Islet precursor cell (in vitro differentiated cells): ENCODE measurements at regions not wholly inside any gene's neighbourhood (a gene's known extent, or its start where the extent isn't known, plus 50 kb on each side); places are given as distances from the start of the nearest gene placed in this dataset.

ENCODE experiments used
- DNase-seq: peaks from one replicate; pipeline ENCODE4 v3.0.0-alpha.2; 2018

DNA sequence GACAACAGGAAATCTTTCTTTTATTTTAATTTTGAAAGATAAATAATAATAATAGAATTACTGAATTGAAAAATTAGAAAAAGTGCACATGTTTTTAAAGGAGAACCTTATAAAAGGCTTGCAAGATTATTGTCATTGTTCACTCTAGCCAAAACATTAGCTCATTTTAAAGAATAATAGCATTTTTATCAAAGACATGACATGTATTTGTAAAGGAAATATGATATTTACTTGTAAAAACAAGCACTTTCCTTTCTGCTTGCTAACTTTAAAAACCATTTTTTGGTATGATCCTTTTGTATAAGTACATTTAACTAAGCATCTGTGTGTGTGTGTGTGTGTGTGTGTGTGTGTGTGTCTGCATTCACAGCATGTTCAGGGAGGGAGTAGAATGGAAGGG, 156.3 kb upstream of the C1orf87 start:
- DNase-seq = no peak

DNA sequence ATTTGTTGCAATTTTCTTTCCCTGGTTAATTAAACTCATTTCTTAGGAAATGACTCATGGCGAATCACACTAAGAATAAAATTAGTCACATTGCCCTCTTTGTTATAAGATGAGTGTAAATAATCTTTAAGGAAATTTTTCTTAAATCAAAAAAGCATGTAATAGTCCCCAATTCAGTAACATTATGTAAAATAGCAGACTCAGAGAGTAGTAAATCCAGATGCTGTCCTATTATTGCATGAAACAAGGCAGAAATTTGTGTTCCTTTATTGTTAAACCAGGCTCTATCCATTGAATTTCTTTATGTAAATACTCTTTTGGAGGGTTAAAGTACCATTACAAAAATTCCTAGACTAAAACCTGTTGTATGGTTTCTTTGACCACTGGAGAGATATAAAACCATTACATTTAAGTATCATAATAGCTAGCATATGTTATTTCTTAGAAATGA, 154.5 kb upstream of the C1orf87 start:
- DNase-seq = no peak

DNA sequence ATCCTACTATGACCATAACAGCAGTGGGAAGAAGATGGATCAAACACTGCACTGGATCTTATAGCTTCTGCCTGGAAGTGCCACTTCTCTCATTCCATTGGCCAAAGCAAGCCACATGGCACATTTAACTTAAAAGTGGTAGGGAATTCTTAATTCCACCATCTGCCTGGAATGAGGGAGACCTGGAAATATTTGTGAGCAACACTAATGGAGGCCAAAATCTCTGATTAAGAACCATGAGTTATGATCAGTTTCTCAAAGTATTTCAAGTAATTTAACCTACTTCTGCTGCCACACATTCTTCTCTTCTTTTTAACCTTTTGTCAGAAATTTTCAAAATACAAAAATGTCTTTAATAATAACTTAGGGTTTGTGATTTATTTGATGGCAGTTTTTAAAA, 154.0 kb upstream of the C1orf87 start:
- no peak for DNase-seq

DNA sequence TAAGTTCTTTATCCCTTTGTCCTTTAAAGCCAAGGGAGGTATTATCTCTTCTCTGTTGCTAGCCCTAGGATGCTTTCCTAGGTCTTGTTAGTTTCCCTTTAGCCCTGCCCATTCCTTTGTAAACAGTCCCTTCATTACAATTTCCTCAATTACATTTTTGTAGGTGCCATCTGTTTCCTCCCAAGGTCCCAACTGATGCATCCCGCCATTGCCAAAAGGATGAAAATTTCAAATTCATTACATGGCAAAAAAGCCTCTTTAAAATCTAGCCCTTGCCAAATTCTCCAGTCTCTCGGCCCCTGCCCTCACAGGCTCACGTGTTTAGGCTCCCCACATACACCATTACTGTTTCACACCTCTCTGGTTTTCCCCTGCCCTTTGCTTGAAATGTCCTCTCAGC, 151.9 kb upstream of the C1orf87 start:
- no peak for DNase-seq

DNA sequence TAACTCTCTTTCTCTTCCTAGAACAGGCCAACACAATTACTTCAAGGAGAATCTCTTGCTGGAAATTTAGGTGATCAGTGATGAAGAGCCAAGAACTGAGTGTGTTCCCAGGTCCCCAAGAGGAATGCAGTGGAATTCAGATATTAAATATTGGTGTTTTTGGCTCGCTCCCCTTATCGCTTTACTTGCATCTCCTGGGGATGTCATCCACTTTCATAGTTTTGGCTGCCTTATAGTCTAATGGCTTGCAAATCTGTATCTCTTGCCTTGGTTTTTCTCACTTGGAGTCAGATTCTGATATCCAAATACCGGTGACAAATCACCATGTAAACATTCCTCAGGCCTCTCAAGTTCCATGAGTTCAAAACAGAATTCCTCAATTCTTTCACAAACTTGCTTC, 151.0 kb upstream of the C1orf87 start:
- DNase-seq = no peak

DNA sequence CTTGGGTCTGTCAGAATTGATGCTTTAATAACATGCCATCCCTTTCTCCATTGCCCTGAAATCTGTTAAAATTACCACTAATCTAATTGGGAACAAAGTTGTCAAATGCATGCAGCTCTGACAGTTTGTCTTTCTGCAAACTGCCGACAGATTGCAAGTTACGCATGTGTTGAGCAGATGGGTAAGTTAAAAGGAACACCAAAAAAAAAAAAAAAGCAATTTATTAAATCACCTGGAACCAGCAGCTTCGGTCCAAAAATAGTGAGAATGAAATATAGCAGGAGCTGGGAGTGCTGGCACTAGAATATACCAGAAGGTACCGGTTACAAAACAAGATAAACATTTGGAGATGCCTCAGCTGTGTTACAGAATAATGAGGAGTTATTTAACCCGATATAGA, 149.6 kb upstream of the C1orf87 start:
- DNase-seq = no peak

DNA sequence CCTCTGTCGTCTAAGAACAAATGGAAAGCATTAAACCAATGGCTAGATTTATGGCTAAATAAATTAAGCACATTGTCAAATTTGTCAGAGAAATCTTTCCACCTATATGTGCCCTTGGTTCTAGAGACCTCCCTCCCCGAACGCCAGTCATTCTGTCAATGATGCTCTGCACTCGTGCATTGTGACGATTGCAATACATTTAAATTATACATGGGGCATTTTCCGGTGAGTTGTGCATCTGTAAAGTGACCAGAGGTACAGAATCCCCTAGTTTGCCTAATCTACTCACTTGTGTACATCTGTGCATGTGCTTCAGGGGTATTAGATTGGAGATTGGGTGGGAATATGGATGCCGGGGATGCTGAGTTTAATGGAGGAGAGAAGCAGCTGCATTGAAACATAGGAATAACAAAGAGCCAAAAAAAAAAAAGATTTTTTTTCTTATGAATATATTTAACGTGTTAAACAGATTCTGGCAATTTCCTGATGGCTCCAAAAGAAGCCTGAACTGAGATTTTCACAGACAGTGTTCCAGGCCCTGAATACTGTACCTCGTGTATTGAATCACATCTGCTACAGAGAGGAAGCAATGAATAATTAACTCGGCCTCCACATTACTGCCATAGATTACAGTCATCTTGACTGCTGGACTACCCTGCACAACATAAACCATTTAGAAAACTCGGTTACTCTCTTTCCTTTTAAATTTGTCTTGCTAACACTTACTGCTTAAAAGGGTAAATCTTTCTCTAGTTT, 149.0 kb upstream of the C1orf87 start:
- no peak for DNase-seq

DNA sequence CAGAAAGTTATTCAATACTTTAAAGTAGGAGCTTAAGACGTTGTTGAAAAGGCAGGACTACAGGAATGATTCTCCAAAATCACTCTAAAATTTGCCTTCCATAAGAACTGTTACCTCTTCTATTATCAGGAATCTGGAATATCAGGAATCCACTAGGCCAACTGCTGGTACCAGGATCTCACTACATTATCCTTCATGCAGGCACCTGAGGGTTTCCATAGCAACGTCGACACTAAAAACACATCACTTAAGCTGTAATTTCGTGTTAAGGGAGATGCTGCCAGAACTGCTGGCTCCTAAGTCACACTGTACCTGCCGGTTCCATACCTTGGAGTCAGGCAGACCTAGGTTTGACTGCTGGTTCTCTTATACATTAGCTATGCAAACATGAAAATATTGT, 139.7 kb upstream of the C1orf87 start:
- no peak for DNase-seq

DNA sequence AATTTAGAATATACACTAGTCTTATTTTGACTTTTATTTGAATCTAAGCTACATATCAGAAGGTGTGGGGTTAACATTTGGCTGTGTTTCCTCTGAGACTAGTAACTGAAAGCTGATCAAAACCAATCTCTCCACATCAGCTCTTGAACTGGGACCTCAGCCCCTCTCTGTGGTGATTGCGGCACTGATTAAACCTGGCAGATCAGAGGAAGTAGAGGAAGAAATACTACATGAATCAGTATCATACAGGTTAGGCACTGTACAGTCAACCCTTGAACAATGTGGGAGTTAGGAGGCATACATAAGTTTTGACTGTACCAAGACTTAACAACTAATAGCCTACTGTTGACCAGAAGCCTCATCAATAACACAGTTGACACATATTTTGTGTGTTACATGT, 122.5 kb upstream of the C1orf87 start:
- no peak for DNase-seq

DNA sequence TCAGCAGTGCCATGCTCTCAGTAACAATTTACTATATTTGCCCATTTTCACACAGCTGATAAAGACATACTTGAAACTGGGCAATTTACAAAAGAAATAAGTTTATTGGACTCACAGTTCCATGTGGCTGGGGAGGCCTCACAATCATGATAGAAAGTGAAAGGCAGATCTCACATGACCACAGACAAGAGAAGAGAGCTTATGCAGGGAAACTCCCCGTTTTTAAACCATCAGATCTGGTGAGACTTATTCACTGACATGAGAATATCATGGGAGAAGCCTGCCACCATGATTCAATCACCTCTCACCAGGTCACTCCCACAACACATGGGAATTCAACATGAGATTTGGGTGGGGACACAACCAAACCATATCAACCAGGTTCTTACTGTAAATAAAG, 112.1 kb upstream of the C1orf87 start:
- DNase-seq = no peak

DNA sequence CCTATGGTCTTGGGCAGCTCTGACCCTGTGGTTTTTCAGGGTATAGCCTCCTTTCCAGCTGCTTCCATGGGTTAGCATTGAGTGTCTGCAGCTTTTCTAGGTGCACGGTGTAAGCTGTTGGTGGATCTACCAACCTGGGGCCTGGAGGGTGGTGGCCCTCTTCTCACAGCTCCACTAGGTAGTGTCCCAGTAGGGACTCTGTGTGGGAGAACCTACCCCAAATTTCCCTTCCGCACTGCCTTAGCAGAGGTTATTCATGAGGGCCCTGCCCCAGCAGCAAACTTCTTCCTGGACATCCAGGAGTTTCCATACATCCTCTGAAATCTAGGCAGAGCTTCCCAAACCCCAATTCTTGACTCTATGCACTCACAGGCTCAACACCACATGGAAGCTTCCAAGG, 111.0 kb upstream of the C1orf87 start:
- DNase-seq = no peak

DNA sequence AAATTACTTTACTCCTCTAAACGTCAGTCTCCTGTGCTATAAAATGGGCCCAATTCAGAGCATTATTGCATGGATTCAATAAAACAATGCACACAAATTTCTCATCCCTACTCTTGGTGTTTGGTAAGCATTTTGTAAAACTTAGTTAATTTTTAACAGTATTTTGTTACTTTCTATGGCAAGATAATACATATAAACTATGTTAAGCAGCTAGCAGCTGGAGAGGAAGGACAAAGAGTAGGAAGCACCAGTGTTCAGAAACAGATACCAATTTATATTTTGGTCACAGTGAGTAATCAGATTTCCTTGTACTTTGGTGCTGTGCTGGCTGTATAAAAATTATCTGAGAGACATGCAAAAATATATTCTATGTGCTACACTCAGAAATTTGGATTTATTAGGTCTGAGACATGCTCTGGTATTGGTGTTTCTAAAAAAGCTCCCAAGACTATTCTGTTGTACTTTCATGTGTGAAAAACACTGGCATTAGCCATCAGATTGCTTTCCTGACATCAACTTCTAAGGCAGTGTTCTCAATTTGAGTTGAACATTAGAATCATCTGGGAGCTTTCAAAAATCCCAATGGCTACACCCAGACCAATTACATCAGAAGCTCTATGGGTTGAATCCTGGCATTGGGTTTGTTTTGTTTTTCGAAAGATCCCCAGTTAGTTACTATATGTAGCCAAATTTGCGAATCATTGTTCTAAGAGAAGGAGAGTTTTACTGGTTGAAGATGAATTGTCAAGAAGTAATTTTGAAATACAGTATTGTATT, 100.3 kb upstream of the C1orf87 start:
- DNase-seq = no peak

DNA sequence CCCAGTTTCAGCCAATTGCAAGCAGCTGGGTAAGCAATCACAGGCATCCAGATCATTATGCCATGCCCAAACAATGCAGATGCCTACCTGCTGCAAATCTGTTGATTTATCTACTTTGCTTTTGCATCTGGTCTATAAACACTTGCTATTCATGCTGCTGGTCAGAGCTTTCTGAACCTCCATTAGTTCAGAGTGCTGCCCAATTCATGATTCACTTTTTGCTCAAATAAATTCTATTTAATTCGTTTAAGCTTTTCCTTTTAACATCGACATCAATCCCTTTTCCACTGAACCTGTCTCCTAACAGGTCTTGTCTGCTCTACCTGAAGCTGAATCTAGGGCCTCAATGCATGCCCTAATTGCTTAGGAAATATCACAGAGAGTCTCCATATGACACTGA, 99.4 kb upstream of the C1orf87 start:
- DNase-seq = no peak

DNA sequence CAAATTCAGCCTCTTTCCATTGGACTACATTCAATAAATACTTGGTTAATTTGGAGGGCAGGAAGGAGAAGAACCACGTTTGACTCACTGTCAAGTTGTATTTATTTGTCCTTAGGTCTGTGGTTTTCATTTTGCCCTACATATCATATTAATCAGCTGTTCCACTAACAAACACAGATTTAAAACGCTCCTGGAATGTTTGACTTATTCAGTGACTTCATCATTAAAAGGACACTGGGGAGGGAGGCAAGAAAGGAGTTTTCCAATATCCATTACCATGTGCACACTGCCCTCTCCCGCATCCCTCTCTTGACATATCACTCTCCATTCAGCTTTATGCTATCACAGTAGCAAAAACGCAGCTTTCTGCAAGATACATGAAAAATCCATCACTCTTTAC, 98.2 kb upstream of the C1orf87 start:
- no peak for DNase-seq

DNA sequence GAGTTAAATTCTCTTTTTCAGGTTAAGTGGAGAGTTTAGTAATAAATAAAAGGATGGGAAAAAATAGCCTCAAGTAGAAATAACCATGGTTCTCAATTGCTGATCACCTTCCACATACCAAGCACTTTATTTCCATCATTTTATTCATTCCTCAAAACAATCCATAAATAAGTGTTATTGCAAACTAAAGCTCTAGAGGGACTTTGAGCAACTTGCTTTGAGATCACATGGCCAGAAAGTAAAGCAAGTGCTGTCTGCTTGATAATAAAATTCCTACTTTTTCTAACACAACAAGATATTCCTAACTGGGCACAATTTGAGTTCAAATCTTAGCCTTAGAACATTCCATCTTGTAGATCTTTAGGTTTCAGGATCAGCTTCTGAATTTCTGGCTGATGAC, 97.1 kb upstream of the C1orf87 start:
- DNase-seq = no peak

DNA sequence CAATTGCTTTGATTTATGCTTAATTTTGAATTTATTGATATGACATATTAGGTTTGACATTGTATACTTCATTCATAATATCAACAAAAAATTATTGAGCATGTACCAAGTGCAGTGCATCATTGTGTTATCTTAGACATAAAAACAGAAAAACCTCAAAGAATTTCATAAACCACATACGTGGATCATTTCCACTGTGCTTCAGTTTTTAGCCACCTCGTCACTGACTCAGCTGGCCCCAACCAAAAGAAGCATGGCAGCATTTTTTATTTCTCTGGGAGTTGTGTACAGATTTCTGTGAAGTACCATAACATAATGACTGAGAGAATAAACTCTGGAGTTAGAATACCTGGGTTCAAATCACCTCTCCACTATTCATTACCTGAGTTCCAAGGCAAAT, 95.6 kb upstream of the C1orf87 start:
- DNase-seq = no peak

DNA sequence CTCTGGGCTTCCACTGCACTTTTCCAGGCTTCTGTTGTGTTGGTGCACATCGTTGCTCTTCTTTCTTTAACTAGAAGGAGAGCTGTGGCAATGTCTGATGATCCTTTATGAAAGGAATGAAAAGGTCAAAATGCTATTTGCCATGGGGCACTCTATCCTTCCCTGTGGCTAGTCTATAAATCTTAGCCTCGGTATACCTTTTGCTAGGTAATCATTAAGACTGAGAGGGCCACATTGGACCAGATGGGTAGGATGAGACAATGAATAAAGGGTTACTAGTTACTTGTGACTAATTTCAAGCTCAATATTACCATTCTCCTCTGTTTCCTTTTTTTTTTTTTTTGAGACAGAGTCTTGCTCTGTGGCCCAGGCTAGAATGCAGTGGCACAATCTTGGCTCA, 89.4 kb upstream of the C1orf87 start:
- no peak for DNase-seq

DNA sequence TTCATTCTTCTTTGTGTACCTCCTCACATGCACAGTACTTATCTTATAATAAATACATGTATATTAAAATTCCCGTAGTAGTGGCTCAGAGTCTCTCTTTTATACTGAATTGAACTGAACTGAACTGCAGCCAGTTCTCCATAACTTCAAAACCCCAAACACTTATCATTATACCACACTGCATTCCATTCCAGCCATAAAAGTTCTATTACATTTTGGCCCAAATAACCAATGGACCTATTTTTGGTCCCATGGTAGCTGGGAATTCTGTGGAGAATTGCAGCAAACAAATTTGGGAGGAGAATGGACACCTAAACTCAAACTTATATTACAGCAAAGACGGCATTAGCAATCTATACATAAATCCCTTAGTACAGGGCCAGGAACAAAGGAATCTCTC, 86.6 kb upstream of the C1orf87 start:
- DNase-seq = no peak

DNA sequence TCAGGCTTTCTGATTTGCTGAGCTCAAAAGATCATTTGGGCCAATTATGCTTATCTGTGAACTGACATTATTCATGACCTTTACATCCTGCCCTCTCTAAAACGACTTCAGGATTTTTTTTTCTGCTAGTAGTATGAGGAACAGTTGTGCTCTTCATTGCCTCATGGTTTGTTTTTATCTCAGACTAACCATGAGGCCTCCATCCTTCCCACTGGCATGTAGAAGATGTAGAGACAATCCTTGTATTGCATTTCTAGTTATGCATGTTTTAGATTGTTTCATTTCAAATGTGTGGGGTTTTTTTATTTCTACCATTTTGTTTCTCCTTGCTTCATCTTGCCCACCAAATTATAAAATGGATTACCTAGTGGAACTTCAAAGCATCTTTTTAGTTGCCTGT, 82.8 kb upstream of the C1orf87 start:
- no peak for DNase-seq

DNA sequence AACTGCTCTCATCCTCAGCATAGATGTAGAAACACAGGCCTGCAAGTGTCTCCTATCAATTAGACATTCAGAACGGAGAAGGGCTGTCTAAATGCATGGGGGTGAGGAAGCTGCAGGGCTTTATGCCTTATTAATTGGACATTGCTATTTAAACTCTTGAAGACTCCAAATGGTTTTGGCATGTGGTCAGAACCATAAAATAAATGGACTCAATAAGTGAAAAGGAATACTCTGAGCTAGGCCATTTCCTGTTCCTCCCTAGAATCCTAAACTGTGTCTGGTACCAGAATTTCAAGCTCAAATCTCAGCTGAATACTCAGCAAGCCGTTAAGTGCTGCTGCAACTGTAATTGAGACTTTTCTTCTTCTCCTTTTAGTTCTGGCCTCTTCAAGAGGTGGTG, 80.4 kb upstream of the C1orf87 start:
- DNase-seq = no peak

DNA sequence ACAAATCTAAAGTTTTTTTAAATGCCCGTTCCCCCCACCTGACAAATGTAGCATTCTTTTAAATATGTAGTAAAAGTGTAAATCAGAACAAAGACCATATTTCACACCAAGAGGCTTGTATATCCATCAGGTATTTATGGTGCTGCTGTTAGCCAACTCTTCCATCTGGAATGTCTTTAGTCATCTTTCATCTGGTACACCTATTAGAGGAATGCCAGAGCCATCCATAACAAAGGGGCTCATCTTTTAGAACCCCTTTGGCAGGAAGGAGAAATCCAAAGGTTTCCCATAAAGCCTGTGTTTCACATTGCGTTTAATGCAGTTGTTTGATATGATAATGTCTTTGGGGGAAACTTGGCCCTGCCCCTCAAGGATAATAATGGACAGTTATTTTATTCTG, 79.3 kb upstream of the C1orf87 start:
- DNase-seq = no peak

DNA sequence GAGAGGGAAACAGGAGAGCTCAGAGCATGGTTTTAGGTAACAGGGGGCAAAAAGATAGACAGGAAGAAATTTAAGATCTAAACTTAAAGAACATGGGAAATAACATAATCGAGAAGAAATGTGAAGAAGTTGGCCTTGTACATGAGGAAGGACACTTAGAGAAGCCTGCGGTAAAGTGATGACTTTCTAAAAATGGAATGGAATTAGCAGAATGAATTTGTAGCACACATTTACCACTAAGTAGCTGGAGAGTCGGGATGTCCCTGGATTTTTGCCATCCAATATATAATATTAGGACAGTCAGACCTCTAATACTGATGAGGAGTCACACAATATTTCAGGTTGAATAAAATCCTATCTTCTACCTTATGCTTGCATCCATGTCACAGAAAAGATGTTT, 77.7 kb upstream of the C1orf87 start:
- no peak for DNase-seq

DNA sequence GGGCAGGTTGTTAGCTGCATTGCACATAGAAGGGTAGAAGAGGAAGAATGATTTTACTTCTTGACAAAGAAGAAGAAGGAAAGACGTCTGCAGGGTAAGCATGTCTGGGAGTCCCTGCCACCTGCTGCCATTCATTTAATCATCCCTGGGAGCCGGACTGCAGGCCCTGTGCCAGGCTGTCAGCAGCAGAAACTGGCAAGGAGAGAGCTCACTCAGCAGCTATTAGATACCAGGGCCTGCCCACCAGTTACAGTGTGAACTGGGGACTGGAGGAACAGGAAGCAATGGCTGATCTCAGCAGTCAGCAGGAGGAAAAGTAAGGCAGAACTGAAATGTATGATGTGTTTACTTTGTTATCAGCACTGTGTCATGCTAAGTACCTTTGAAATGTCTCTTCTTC, 75.7 kb upstream of the C1orf87 start:
- no peak for DNase-seq

DNA sequence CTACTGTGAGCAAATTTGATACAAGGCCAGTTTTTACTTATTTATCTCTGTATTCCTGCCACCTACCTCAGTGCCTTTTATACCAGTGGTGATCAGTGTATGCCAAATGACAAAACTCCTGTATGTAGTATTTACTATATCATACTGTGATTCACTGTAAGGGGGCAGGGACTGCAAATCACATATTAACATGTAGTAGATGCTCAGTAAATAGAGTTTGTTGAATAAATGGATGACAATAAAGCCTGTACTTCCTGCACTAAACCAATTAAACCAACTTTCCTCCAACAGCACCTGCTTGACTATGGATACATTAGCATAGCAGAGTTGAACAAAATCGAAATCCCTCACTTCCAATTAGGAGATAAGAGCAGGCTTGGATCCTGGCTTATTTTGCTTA, 73.3 kb upstream of the C1orf87 start:
- DNase-seq = no peak

DNA sequence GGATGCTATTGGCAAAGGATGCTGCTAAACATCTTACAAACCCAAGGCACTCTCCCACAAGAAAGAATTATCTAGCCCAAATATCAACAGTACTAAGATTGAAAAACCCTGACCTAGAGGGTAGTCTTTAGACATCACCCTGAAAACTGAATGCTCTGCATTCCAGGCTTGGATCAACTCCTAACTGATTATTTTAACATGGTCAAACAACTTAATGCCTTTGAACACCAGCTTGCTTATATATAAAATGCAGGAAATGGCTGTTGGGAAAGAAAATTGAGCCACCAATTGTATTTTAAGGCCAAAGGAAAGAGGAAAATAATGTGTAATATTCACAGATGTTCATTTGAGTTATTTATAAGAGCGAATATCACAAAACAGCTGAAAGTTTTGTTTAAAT, 72.2 kb upstream of the C1orf87 start:
- no peak for DNase-seq
